WERI-Rb-1 (cell line): ENCODE measurements at regions not wholly inside any gene's neighbourhood (a gene's known extent, or its start where the extent isn't known, plus 50 kb on each side); places are given as distances from the start of the nearest gene placed in this dataset.

Source experiments
- DNase-seq: peaks from one replicate; pipeline ENCODE4 v3.0.0-alpha.2; 2020
- H3K27ac ChIP-seq: fragments of 250-450 bp; sonication (Bioruptor Pico); 2 replicates; pipeline ENCODE4 v1.5.1; 2020; ENCODE audit warnings: mild to moderate bottlenecking, moderate library complexity
- H3K27me3 ChIP-seq: fragments of 250-450 bp; sonication (Bioruptor Pico); 2 replicates; pipeline ENCODE4 v1.5.1; 2021; ENCODE audit warnings: mild to moderate bottlenecking, low read depth, moderate library complexity; ENCODE audit not compliant: insufficient read depth, severe bottlenecking
- H3K36me3 ChIP-seq: fragments of 250-450 bp; sonication (Bioruptor Pico); 2 replicates; pipeline ENCODE4 v1.5.1; 2020; ENCODE audit warnings: mild to moderate bottlenecking, moderate library complexity
- H3K4me3 ChIP-seq: 2 replicates; pipeline ENCODE4 v1.5.1; 2011; ENCODE audit warnings: low read depth, mild to moderate bottlenecking, control low read depth, low read length
- H3K9me3 ChIP-seq: fragments of 250-450 bp; sonication (Bioruptor Pico); 2 replicates; pipeline ENCODE4 v1.5.1; 2021; ENCODE audit warnings: mild to moderate bottlenecking, moderate library complexity; ENCODE audit not compliant: severe bottlenecking
- TF ChIP-seq, protein P1 (sequence below): IDR thresholded peaks from 2 replicates; pipeline ENCODE4 v1.5.1; 2011; ENCODE audit warnings: low read depth, mild to moderate bottlenecking, control low read depth, inconsistent platforms, low read length

DNA sequence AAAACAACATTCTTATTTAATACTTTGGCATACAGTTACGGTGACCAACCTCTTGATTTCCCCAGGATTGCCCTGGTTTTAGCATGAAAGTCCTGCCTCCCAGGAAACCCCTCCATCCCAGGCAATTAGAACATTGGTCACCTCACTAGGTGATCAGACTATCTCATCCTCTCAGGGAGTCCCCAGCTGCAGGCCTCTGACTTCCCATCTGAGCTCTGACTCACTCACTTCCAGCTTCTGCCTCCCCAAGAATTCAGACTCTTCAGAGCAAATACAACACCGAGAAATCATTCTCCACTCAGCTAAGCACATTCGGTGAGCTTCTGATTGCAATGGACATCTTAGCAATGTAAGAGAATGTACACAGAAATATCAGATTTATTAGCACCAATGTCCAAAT, 92.4 kb upstream of the HES1 start:
- no peak overlapping the region for H3K4me3 ChIP-seq
- H3K9me3 ChIP-seq: no peaks in the 10 kb centered on the region
- H3K27ac ChIP-seq: no peak overlapping the region
- H3K36me3 ChIP-seq: no peaks in the 10 kb centered on the region
- DNase-seq: no peak
- TF ChIP-seq, protein P1, sequence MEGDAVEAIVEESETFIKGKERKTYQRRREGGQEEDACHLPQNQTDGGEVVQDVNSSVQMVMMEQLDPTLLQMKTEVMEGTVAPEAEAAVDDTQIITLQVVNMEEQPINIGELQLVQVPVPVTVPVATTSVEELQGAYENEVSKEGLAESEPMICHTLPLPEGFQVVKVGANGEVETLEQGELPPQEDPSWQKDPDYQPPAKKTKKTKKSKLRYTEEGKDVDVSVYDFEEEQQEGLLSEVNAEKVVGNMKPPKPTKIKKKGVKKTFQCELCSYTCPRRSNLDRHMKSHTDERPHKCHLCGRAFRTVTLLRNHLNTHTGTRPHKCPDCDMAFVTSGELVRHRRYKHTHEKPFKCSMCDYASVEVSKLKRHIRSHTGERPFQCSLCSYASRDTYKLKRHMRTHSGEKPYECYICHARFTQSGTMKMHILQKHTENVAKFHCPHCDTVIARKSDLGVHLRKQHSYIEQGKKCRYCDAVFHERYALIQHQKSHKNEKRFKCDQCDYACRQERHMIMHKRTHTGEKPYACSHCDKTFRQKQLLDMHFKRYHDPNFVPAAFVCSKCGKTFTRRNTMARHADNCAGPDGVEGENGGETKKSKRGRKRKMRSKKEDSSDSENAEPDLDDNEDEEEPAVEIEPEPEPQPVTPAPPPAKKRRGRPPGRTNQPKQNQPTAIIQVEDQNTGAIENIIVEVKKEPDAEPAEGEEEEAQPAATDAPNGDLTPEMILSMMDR: no peak
- no peaks in the 10 kb centered on the region for H3K27me3 ChIP-seq

DNA sequence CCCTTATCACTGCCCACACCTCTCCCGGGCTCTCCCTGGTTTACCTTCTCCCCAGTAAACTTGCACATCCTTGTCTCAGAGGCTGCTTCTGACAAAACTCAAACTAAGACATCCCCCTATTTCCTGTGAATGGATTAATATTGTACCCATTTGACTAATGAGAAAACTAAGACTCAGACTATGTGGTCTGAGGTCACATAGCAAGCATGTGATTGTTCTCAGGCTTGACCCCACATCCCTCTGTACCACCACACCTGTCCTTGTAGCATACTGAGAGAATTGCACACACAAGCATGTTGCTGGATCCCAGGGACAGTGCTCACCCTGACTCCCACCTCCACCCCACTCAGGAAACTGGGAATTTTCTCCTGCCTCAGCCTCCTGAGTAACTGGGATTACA, 90.7 kb upstream of the HES1 start:
- TF ChIP-seq, protein P1: no peak
- H3K4me3 ChIP-seq: no peak overlapping the region
- H3K9me3 ChIP-seq: no peaks in the 10 kb centered on the region
- no peak for DNase-seq
- no peak overlapping the region for H3K27ac ChIP-seq
- no peaks in the 10 kb centered on the region for H3K27me3 ChIP-seq
- no peaks in the 10 kb centered on the region for H3K36me3 ChIP-seq

DNA sequence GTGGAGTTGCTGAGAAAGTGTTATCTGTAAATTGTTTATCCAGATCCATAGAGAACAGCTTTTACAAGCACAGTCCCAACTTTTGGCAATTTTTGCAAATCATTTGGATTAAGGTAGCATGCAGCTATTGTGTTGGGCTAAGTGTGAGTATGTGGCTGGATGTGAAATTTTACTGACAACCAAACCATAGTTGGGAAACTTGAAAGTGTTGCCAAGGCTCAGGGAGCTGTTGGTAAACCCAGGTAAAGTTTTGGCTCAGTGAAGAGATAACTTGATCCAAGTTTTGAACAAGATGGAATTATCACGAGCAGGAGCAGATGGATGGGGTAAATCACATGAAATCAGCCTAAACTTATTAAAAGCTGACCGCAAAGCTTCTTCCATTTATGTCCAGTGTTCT, 90.0 kb upstream of the HES1 start:
- no peaks in the 10 kb centered on the region for H3K36me3 ChIP-seq
- TF ChIP-seq, protein P1: no peak
- no peak overlapping the region for H3K27ac ChIP-seq
- H3K4me3 ChIP-seq: no peak overlapping the region
- no peak for DNase-seq
- no peaks in the 10 kb centered on the region for H3K9me3 ChIP-seq
- no peaks in the 10 kb centered on the region for H3K27me3 ChIP-seq

DNA sequence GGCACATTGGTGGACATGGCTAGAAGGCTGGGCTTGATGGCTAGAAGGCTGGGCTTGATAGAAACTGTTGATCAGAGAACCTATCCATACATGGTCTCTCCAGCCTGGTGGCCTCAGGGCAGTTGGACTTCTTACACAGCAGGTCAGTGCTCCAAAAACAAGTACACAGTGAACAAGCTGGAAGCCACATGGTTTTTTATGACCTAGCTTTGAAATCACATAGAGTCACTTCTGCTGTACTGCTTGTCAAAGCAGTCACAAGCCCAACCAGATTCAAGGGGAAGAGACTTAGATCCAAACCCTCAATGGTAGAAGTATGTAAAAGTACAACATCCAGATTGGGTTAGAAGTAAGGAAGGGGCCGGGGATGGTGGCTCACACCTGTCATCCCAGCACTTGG, 89.4 kb upstream of the HES1 start:
- no peak overlapping the region for H3K4me3 ChIP-seq
- no peaks in the 10 kb centered on the region for H3K27me3 ChIP-seq
- no peaks in the 10 kb centered on the region for H3K9me3 ChIP-seq
- no peak overlapping the region for H3K27ac ChIP-seq
- TF ChIP-seq, protein P1: no peak
- no peak for DNase-seq
- H3K36me3 ChIP-seq: no peaks in the 10 kb centered on the region

DNA sequence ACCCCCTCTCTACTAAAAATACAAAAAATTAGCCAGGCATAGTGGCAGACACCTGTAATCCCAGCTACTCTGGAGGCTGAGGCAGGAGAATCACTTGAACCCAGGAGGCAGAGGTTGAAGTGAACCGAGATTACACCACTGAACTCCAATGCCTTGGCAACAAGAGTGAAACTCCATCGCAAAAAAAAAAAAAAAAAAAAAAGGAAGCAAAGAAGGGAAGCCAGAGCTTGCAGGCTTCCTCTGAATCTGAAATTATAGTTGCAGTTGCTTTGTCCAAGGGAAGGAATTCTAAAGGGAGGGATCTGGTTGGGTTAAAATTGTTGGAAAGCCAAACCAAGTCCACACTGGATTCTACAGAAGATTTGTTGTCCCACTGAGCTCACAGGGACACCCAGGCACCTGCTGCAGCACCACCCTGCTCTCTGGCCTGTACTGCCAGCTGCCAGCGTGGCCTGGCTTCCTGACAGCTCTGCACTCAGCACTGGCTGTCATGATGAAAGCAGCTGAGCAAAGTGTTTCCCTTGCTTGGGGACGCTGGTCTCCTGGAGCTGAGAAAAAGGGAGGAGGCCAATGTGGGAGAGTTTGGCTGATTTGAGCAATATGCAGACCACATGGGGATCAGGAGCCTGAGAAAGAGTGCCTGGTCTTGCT, 88.8 kb upstream of the HES1 start:
- TF ChIP-seq, protein P1: no peak
- Histone ChIP-seq H3K27me3 (no peaks in the 10 kb centered on the region), H3K27ac (no peak overlapping the region), H3K36me3 (no peaks in the 10 kb centered on the region), H3K9me3 (no peaks in the 10 kb centered on the region), H3K4me3 (no peak overlapping the region)
- no peak for DNase-seq

GRCh38 chr3:194049394-194049793, 86.6 kb upstream of the HES1 start:
- no peaks in the 10 kb centered on the region for H3K27me3 ChIP-seq
- TF ChIP-seq, protein P1: no peak
- no peak overlapping the region for H3K27ac ChIP-seq
- H3K36me3 ChIP-seq: no peaks in the 10 kb centered on the region
- H3K4me3 ChIP-seq: no peak overlapping the region
- DNase-seq: no peak
- no peaks in the 10 kb centered on the region for H3K9me3 ChIP-seq
